Astrocyte of the cerebellum (primary cell): ENCODE measurements at regions not wholly inside any gene's neighbourhood (a gene's known extent, or its start where the extent isn't known, plus 50 kb on each side); places are given as distances from the start of the nearest gene placed in this dataset.
A peak's percentile ranks its signal among the peaks of the same experiment; 100 is the strongest.

Experiments
- DNase-seq: peaks from one replicate; pipeline ENCODE4 v3.0.0-alpha.2; 2011; ENCODE audit warnings: low read depth
- H3K4me3 ChIP-seq: 2 replicates; pipeline ENCODE4 v1.5.1; 2011; ENCODE audit warnings: mild to moderate bottlenecking, low read depth, low read length, moderate library complexity
- in situ Hi-C: cut with HindIII; loops from 2 replicates; pipeline ENCODE4 v1.10.0; 2017; ENCODE audit warnings: low sequenced_read_pairs
- TF ChIP-seq, protein P1 (sequence below): IDR thresholded peaks from 2 replicates; pipeline ENCODE4 v1.5.1; 2012; ENCODE audit warnings: low read length, low read depth, moderate library complexity, mild to moderate bottlenecking; ENCODE audit errors: missing control alignments

DNA sequence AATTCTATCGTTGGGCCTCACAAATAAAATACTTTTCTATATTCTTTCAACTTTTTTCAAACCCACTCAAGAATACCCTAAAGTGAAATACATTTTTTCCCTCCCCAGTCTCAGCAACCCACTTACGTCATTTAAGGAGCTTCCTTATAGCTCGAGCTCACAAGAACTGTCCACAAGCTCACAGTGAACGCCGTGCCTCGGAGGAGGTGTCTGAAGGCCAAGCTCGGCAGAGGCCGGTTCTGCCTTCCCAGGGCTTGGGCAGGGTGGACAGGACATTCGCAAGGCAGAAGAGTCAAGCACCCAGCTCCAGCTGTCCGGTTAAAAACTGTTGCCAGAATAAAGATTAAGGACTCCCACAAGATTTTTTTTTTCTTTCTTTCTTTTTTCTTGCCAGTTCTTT is 802.3 kb downstream of the QKI start:
- in situ Hi-C loops = no loop called here
- DNase-seq = no peak
- no peak overlapping the region for H3K4me3 ChIP-seq
- TF ChIP-seq, protein P1, sequence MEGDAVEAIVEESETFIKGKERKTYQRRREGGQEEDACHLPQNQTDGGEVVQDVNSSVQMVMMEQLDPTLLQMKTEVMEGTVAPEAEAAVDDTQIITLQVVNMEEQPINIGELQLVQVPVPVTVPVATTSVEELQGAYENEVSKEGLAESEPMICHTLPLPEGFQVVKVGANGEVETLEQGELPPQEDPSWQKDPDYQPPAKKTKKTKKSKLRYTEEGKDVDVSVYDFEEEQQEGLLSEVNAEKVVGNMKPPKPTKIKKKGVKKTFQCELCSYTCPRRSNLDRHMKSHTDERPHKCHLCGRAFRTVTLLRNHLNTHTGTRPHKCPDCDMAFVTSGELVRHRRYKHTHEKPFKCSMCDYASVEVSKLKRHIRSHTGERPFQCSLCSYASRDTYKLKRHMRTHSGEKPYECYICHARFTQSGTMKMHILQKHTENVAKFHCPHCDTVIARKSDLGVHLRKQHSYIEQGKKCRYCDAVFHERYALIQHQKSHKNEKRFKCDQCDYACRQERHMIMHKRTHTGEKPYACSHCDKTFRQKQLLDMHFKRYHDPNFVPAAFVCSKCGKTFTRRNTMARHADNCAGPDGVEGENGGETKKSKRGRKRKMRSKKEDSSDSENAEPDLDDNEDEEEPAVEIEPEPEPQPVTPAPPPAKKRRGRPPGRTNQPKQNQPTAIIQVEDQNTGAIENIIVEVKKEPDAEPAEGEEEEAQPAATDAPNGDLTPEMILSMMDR = no peak

DNA sequence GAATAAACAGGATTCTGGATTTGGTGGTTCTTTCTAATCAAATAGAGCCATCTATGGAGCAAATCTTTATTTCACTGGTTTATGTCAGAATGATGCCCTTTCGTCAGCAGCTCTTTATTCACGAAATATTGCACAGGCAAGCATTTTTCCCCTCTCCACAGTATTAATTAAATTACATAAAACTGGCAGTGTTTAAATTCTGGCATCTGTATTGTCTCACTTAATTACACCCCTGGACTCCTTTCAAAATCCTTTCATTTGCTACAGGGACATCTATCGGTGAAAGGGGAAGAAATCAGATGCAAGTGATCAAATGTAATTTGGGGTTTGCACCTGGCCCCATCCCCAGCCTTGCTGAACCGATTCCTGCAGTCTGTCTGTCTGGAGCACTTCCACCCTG is 801.9 kb downstream of the QKI start:
- TF ChIP-seq, protein P1 = no peak
- in situ Hi-C loops = no loop called here
- DNase-seq = no peak
- no peak overlapping the region for H3K4me3 ChIP-seq

DNA sequence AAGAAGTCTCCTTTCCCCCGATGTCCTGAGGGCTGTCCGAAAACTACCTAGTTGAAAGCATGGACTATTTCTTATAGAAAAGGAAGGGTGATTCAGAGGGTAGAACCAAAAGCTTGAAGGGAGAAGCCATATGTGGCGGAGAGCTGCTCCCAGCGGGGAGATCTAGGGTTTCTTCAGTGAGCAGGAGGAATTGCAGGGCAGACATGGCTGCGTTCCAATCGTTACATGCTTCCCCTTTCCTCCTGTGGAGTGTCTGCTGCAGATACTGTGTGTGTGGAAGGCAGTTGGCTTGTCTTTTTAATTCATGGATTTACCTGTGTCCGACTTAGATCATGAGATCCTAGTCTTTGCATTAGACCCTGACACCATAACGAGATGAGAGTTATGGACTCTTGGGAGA is 799.5 kb downstream of the QKI start:
- TF ChIP-seq, protein P1 = no peak
- in situ Hi-C loops = no loop called here
- H3K4me3 ChIP-seq = no peak overlapping the region
- no peak for DNase-seq

DNA sequence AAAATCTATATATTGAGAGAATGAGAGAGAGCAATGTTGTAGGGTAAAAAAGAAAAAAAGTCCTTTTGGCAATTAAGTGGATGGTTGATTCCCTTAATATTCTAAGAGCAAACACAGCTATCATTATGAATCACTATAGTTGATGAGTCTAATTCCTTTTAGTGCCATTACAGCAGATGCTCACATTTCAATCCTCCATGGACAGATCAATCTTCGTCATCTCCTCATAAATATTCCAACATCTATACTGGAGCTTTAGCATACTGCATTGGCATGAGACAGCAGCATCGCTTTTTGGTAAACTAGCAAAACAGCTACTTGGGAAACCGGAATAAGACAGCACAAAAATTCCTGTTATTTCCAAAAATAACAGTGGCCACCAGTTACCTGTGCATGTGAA is 796.7 kb downstream of the QKI start:
- DNase-seq = no peak
- H3K4me3 ChIP-seq = no peak overlapping the region
- in situ Hi-C loops = no loop called here
- TF ChIP-seq, protein P1 = no peak

DNA sequence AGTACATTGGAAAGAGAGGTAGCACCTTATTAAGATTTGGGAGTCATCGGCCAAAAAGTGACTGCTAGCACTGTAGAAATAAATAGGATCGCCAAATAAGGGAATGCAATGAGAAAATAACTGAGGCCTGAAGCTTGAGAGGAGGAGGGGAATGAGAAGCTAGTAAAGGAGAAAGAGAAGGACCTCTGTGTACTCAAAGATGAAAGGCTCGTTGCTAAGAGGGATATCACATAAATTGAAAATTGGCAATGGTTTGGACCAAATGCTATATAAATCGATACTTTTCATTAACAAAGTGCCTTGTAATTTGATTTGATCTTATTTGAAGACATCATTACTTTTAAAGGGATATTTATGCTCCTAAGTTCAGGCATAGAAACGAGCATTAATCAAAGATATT is 796.3 kb downstream of the QKI start:
- TF ChIP-seq, protein P1 = no peak
- no peak for DNase-seq
- in situ Hi-C loops = no loop called here
- H3K4me3 ChIP-seq = no peak overlapping the region

DNA sequence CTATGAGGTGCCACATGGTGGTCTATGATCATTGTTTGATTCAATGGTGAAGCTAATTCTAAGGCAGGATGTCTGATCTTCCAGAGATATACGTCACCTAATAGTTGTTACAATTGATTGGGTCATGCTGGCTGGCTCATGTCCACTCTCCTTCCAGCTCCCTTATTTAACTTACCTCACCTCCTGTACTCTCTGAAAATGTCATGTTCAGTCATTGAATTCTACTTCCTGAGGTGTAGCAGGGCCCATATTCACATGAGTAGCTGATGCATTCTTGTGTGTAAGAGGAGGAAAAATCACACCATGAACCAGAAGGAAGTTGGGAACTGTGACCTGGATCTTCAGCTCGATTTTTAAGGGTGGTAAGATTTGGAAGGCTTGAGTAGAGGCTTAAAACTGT is 795.8 kb downstream of the QKI start:
- H3K4me3 ChIP-seq = no peak overlapping the region
- TF ChIP-seq, protein P1 = no peak
- in situ Hi-C loops = no loop called here
- DNase-seq = no peak

DNA sequence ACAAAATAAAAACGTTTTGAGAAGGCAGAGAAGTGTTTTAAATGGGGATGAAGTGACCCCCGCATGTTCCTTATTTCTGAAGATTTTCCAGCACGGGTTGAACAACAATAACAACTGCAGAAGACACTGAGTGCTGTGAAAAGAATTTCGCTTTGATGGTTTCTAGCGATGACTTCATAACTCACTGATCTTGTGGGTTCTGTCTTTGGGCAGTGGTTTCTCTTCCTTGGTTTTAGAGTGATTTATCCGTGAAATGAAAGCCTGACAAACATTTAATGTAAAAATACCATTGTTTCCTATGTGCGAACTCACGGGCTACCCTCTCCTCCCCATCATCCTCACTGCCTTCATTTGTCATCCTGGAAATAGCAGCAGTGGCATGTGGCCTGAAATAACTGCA is 793.9 kb downstream of the QKI start:
- in situ Hi-C loops = no loop called here
- TF ChIP-seq, protein P1 = no peak
- H3K4me3 ChIP-seq = no peak overlapping the region
- DNase-seq = peak; percentile 26
